HG03565 (cell line): ENCODE measurements at regions not wholly inside any gene's neighbourhood (a gene's known extent, or its start where the extent isn't known, plus 50 kb on each side); places are given as distances from the start of the nearest gene placed in this dataset.

ENCODE experiments used
- ATAC-seq: cut with Tn5 transposase; IDR thresholded peaks from one replicate; pipeline ENCODE4 v1.9.1; 2021; ENCODE audit warnings: mild to moderate bottlenecking, moderate library complexity; ENCODE audit not compliant: unreplicated experiment

DNA sequence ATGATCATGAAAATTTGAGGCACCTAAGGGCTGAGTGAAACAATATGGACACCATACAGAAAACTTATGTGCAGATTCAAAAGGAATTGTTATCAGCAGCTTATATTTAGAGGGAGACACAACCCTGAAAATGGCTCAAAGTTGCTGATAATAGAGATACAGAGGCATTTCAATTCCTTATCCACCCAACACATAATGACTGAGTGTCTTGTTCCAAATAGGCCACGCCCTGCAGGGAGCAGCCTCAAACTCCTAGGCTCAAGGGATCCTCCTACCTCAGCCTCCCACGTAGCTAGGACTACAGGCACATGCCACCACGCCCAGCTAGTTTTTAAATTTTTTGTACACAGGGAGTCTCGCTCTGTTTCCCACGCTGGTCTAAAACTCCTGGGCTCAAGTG lies 79.0 kb downstream of the LBH start:
- ATAC-seq: no peak

DNA sequence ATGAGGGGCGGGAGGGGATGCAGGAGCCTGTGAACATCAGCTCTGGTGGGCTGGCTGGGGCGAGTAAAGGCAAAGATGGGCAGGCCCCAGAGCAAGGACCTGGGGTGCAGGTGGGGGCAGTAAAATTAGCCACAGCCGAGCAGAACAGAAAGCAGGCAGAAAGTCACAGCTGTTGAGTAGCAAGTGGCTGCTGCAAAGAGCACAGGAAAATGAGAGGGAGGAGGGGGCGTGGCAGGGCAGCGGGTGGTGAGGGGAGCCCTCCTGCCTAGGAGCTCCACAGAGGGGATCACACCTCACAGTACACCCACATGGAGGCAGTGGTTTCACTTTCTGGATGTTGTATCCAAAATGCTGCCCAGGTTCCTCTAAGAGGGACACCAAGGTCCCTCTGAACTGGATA lies 79.6 kb downstream of the LBH start:
- ATAC-seq: no peak

DNA sequence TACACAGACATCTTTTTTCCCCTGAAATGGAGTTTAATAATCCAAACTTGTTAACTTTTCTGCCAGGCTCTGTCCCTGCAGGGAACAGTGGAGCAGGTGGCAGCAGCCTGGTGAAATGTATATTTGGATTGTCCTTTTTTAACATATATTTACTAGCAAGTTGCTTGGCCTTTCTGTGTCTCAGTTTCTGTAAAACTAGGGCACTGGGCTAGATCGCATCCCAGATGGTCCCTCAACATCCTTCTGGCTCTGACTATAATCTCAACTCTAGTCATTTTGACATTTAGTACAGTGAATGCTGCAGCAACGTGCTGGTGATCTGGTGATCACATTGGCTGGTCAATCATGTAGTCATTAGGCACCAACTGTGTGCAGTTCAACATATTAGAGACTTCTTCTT lies 80.4 kb downstream of the LBH start:
- no peak for ATAC-seq

DNA sequence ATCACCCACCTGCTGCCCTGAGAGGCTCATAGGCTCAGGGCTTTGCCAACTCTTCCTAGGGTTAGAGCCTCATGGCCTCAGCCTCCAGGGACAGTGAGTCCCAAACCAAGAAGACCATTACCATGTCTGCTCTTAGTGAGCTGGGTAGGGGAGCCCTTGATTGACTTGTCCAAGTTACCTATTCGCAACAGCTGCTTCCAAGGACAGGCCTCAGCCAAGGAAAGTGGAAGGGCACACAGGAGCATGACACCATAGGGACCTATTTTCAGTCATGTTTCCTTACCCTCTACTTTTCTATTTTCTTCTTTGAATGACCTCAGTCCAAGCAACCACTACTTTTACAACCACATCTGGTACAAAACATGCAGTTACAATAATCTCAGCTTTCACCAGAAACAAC lies 81.6 kb downstream of the LBH start:
- ATAC-seq: no peak

DNA sequence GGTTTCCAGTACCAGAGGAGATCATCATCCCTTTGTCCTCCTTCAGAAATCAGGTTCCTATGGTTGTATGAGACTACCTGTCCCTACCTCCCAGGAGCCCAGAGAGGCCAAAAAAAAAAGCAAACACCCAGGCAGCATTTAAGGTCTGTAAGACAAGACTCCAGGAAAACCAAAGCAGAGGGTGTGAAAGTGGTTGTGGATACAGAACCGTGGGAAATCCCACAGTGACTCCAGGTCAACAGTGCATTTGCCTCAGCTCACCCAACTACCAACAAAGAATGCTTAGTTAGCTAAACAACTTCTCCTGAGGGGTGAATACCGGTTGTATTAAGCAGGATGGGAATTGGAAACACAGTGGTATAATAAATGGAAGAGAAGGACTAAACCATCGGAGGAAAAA lies 83.6 kb downstream of the LBH start:
- no peak for ATAC-seq

DNA sequence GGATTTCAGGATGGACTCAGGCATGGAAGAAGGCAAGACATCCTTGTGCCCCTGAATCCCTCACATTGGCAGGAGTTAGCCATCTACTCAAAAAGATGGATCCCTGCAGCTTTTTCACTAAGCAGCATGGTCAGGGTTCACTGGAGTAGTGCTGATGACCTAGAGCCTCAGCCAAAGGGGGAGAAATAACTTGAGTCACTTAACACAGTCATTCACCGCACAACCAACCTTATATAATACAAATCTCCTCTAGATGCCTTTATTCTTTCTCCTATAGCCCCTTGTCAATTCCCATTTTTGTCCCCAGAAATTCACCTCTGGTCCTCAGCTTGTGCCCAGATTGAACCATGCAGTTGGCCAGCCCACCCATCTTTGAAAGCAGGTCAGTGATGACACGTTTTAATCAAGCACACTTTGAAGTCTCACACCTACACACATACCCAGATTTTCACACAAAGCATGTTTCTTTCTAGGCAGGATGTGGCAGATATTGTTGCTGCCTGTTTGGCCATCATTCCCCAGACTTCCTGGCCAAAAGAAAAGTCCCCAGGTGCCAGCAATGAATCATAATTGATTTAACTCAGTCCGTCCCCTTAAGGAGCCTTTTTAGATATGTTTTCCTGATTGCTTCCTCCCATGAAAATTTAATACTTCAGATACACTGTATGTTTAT lies 84.2 kb downstream of the LBH start:
- ATAC-seq: no peak

DNA sequence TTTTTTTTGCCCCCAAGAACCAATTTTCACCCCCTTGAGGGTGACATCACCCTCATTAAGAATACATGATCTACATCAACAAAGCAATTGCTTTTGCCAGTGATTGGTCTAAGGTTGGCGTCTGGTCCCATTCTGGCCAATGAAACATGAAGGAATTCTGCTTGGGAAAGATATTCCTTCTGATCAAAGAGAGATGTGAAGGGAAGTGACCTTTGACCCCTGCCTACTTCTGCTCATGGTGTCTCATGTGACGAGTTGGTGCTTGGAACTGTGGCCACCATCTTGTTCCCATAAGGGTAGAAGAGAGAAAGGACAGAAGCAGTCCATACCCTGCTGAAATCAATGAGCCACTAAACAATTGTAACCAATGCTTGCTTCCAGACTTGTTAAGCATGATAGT lies 85.1 kb downstream of the LBH start:
- no peak for ATAC-seq

DNA sequence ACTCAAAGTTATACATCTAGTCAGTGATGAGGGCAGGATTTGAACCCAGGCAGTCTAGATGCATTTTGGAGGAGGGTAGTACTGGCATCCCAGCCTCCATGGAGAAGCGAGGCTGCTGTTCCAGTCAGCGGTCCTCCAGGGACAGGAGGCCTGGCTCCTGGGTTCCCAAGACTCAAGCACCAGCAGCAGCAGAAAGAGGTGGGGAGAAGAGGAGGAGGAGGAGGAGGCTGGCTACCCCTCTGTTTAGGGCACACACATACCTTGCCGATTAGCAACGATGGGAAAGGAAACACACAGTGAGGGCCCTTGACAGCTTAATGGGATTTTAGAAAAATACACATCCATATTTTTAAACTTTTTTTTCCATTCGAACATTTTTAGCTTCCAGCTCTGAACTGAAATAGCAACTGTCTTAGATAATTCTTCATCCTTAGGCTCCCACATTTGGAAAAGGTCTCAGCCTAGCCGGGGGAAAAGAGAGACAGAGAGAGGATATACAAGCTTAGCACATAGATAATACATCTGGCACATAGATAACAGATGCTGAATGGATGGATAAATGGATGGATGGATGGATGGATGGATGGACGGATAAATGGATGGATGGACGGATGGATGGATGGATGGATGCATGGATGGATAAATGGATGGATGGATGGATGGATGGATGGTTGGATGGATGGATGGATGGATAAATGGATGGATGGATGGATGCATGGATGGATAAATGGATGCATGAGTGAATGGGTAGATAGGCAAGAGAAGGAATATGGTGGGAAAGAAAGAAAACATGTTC lies 87.9 kb downstream of the LBH start:
- no peak for ATAC-seq

DNA sequence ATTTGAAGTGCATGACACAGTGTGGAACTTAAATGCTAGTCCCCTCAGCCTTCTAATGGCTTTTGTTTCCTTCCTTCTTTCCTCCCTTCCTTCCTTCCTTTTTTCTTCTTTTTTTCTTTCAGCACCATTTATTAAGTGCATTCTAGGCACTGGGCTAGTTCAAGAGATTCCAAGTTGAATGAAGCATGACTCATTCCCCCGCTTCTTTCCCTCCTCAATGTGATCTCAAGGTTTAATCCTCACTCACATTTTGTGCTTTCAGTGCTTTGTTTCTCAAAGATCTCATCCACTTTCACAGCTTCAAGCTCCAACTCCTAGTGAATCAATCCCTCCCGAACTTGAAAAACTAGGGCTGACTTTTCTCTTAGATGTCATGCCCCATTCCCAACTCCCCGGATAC lies 90.1 kb downstream of the LBH start:
- ATAC-seq: no peak

DNA sequence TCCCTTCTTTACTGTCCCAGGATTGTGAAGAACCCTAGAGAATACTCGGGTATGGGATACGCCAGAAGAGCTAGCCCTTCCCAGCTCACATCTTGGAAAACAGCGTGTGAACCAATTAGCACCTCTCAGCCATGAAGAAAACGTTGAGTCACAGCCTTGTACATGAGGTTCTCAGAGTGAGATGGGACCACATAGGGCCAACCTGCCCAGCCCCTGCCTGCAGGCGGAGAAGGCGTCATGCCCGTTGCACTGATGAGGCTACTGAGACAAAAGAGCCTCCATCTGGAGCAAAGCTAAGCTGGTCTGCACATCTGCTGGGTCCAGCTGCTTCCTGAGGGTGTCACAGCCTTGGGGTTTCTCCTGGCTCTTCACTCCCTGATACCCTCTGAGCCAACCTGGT lies 92.2 kb downstream of the LBH start:
- no peak for ATAC-seq

DNA sequence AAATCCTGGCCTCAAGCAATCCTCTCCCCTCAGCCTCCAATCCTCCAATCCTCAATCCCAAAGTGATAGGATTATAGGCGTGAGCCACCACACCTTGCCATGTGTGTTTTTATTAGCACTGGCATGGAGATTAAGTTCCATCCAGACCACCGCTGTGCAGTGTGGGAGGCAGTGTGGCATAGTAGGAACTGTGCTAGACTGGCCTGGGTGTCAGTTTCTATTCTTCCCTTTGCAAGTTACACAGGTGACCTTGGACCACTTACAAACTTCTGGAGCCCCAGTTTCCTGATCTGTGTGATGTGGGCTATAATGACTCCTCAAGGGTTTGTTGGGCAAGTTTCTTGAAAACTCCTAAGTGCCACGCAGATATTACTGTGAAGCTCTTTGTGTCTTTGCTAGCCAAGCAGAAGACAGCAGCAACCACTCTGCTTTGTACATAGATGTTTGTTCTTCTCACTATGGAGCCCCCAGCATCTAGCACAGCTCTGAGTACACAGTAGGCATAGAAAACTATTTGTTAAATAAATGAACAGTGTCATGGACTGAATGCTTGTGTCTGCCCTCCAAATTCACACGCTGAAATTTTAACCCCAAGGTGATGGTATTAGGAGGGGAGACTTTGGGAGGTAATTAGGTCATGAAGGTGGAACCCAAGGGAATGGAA lies 93.0 kb downstream of the LBH start:
- no peak for ATAC-seq

DNA sequence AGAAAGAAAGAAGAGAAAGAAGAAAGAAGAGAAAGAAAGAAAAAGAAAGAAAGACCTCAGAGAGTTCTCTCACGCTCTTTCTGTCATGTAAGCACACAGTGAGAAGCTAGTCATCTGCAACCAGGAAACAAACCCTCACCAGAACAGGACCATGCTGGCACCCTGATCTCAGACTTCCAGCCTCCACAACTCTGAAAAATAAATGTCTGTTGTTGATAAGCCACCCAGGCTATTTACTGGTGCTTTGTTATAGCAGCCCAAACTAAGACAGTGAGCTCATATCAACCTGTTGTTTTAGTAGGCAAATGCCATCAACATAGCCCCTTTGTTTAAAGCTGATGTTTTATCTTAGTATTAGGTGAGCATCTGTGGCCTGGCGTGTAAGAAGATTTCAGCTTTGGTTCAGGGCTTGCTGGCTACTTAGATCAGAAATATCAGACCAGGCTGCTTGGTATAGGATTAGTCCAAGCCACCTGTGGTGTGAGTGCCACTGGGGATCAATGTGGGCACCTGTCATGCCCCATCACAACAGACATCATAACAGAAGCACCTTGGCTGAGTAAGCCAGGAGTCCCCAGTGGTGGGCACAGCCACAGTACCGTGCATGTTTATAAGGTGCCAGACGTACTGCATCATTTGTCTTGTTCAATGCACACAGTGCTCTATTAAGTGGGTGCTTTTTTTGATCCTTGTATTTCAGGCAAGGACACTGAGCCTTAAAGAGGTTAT lies 94.4 kb downstream of the LBH start:
- no peak for ATAC-seq

DNA sequence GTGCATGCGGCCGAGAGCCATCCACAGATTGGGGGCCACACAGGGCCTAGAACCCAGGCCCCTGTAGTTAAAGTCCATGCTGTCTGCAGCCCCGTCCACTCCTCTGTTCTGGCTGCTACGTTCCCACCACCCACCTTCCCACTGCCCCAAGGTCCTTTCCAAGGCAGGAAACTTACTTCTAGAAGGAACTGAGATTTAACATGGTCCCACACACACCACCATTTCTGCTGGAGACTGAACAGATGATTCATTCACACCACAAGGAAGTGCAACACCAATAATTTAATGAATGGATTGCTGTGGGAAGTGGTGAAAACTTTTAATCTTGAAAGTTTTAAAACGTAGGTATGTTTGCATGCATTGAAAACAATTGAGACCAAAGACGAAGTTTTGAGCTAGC lies 95.2 kb downstream of the LBH start:
- ATAC-seq: no peak

DNA sequence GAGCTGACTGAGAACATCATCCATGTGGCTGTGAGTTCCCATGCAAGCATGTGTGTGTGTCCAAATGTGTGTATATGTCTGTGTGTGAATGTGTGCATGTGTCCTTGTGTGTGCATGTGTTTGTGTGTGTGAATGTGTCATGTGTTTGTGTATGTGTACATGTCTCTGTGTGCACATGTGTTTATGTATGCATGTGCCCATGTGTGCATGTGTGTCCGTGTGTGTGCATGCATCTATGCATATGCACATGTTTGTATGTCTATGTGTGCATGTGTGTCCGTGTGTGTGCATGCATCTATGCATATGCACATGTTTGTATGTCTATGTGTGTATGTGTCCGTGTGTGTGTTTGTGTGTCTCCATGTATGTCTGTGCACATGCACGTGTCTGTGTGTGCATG lies 99.7 kb downstream of the LBH start:
- ATAC-seq: no peak

DNA sequence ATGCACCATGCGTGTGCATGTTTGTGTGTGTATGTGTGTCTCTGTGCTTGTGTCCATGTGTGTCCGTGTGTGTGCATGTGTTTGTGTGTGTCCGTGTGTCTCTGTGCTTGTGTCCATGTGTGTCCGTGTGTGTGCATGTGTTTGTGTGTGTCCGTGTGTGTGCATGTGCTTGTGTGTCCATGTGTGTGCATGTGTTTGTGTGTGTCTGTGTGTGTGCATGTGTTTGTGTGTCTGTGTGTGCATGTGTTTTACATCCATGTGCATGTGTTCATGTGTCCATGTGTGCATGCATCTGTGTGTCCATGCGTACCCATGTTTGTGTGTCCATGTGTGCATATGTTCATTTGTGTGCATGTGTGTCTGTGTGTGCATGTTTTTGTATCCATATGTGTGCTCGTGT lies 100.5 kb downstream of the LBH start:
- ATAC-seq: no peak

DNA sequence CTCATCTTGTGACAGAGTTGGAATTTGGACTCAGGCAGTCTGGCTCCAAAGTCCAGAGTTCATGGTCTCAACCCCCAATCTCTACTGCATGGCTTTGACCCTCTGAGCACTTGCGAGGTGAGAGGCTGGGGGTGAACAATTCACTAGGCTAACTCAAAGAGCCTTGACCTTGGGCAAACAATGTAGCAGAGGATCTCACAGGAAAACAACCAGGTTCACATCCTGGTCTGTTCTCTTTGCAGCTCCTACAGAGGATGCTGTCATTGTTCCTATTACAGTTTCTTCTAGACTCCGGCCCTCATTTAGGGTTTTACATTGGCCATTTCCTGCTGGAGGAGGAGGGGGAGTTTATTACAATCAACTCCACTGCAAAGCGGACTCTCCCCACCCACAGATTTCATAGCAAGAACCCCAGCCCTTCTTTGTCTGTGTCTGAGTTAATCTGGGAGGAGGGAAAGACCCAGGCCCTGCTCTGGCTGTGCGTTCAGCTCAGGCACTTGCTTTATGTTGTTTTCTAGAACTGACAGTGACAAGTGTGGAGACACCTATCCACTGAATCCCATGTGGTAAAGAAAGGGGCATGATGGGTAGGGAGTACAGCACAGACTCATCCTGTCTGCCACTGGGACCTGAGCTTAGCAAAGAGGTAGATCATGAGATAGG lies 101.6 kb downstream of the LBH start:
- no peak for ATAC-seq

DNA sequence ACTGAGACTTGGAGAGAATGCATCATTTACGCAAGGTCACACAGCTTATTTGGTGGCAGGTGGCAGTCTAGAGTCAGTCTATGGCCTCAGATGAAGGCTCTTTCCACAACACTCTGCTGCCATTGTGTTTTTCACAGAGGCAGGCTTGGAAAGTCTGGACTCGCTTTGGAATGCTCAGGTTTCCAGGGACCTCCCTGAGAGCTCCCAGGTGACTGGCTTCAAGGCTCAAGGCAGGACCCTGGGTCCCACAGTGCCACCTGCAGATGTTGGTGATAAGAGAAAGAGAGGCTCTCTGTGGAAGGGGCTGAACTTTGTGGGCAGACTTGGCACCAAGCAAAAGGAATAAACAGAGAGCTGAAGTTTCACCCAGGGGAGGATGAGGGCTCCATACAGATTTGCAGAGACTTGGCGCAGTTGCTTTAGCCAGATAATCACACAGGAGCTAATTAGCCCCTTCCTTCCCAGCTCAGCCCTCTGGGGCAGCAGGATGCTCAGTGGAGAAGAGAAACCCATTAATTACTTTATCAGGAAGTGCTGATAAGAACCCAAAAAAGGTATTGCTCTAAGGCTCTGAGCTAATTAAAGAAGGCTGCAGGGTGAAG lies 103.5 kb downstream of the LBH start:
- ATAC-seq: no peak

DNA sequence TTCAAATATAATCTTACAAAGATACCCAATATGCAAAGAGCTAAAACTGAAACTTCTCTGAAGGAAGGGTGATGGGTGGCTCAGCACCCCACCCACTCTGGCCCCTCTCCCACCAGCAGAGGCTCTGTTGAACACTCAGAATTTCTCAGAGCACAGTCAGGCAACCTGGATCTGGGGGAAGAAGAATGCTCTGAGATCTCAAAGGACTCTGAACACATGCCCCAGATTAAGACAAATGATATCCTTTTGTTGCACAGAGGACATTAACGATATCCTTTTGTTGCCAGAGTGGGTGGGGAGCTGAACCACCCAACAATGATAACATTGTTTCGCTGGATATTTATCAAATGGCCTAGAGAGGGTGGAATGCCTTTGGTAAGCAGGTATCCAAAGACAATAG lies 104.8 kb downstream of the LBH start:
- ATAC-seq: no peak

DNA sequence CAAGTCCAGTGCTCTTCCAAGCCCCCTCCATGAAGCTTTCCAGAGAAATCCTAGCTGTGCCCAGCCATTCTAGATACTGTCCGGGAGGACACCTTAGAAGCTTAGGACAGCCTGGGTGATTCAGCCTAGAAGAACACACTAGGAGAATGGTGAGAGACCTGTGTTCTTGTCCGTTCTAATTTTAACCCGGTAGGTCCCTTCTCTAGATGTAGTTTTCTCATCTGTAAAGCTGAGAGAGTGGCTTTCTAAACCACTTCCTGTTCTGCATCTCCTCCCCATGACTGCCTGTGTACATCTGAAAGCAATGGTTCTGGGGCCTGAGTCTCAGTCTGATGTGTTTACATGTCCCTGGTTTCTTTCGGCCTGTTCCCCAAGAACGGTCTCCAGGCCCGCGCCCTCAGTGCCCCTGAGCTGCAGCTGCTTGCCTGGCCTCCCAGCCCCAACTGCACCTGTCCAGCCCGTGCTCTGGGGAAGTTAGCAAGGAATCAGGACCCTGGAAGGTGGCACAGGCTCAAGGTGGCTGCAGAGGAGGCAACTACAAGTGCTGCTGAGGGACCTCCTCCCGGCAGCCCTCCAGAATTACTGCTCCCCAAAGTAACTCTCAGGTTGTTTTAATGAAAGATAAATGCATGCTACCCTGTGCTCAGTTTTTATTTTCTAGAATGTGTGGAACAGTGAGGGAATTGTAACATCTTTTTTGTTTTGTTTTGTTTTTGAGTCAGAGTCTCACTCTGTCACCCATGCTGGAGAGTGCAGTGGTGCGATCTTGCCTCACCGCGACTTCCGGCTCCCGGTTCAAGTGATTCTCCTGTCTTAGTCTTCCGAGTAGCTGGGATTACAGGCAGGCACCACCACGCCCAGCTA lies 105.9 kb downstream of the LBH start:
- peak; percentile 73 for ATAC-seq

DNA sequence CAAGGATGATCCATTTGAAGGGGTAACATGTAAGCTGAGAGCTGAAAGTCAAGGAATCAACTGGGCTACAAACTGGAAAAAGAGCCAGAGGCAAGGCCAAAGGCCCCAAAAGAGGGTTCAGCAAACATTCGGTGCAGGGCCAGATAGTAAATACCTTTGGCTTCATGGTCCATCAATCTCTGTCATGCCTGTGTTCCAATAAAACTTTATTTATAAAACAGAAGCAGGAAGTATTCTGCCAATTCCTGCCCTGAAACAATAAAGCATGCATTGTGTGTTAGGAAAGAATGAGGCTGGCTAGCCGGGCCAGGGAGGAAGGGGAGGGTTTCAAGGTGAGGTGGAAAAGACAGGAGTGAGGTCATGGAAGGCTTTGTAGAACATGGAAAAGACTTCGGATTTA lies 107.1 kb downstream of the LBH start:
- no peak for ATAC-seq
